Astrocyte (in vitro differentiated cells and primary cell): ENCODE measurements at regions not wholly inside any gene's neighbourhood (a gene's known extent, or its start where the extent isn't known, plus 50 kb on each side); places are given as distances from the start of the nearest gene placed in this dataset.
"Not testable (repeated sequence)": the region's sequence is repeated elsewhere in the genome, so short reads cannot be mapped to it uniquely, and the experiment has no call there.

Source experiments
- CTCF ChIP-seq: IDR thresholded peaks from 2 replicates; pipeline ENCODE4 v1.5.1; 2011; ENCODE audit warnings: low read depth, mild to moderate bottlenecking, inconsistent platforms, low read length, moderate library complexity; ENCODE audit not compliant: insufficient read depth
- EZH2 ChIP-seq: IDR thresholded peaks from 2 replicates; pipeline ENCODE4 v1.6.1; 2012; ENCODE audit warnings: mild to moderate bottlenecking, low read length, inconsistent platforms; ENCODE audit not compliant: insufficient read depth

- TF ChIP-seq CTCF, EZH2: not testable (repeated sequence)
These were observed 92.9 kb downstream of the C9orf50 start for GRCh38 chr9:129527955-129528354.
